CD14-positive monocyte (primary cell): ENCODE measurements at regions not wholly inside any gene's neighbourhood (a gene's known extent, or its start where the extent isn't known, plus 50 kb on each side); places are given as distances from the start of the nearest gene placed in this dataset.

ENCODE experiments used
- DNase-seq, 3 donors: peaks; one replicate each; pipeline ENCODE4 v3.0.0-alpha.2; 2011 to 2022
- H2AFZ ChIP-seq: 2 replicates; pipeline ENCODE4 v1.6.0; 2012; ENCODE audit warnings: mild to moderate bottlenecking, low read depth, low read length, inconsistent platforms; ENCODE audit not compliant: insufficient read depth, poor library complexity, severe bottlenecking
- H3K27ac ChIP-seq, 2 donors: 1 replicate in 1 of 2; 2 replicates in 1 of 2; pipeline ENCODE4 v1.5.1; 2012 to 2013; ENCODE audit warnings: low read length in 2 of 2, control low read depth in 1 of 2, inconsistent platforms in 1 of 2, low read depth in 1 of 2, mild to moderate bottlenecking in 1 of 2
- H3K27me3 ChIP-seq, 2 donors: one replicate each; pipeline versions ENCODE4 v1.6.0 to v1.6.1; 2011 to 2013; ENCODE audit warnings: low read length in 2 of 2; ENCODE audit not compliant: control insufficient read depth in 2 of 2, insufficient read depth in 2 of 2
- H3K36me3 ChIP-seq, 2 donors: replicated peaks in 1 of 2; 1 replicate in 1 of 2; 2 replicates in 1 of 2; pipeline versions ENCODE4 v1.5.1 to v1.6.1; 2012 to 2013; ENCODE audit warnings: low read length in 2 of 2, control low read depth in 1 of 2, inconsistent platforms in 1 of 2, mild to moderate bottlenecking in 1 of 2; ENCODE audit not compliant: insufficient read depth in 2 of 2, control insufficient read depth in 1 of 2
- H3K4me1 ChIP-seq, 2 donors: 1 replicate in 1 of 2; 2 replicates in 1 of 2; pipeline versions ENCODE4 v1.5.1 to v1.6.1; 2012 to 2013; ENCODE audit warnings: low read length in 2 of 2, control low read depth in 1 of 2, inconsistent platforms in 1 of 2, mild to moderate bottlenecking in 1 of 2, moderate library complexity in 1 of 2; ENCODE audit not compliant: insufficient read depth in 2 of 2, control insufficient read depth in 1 of 2
- H3K4me2 ChIP-seq: replicated peaks from 2 replicates; pipeline ENCODE3; 2012; ENCODE audit warnings: low read length, moderate library complexity, mild to moderate bottlenecking; ENCODE audit not compliant: poor library complexity, severe bottlenecking; ENCODE audit errors: extremely low read depth
- H3K4me3 ChIP-seq, 3 experiments: fragments of 200-600 bp in 1 of 3; sonication (generic) in 1 of 3; replicated peaks in 1 of 3; 1 replicate in 2 of 3; 2 replicates in 1 of 3; pipeline ENCODE4 v1.5.1; 2011 to 2013; ENCODE audit warnings: low read length in 3 of 3, mild to moderate bottlenecking in 3 of 3, control low read depth in 2 of 3, low read depth in 2 of 3, inconsistent platforms in 1 of 3, moderate library complexity in 1 of 3
- H3K79me2 ChIP-seq: 2 replicates; pipeline ENCODE4 v1.6.0; 2012; ENCODE audit warnings: mild to moderate bottlenecking, control low read depth, inconsistent platforms, low read length, moderate library complexity; ENCODE audit not compliant: insufficient read depth
- H3K9ac ChIP-seq: 2 replicates; pipeline ENCODE4 v1.6.0; 2017; ENCODE audit warnings: low read length, mild to moderate bottlenecking; ENCODE audit not compliant: insufficient read depth, poor library complexity, severe bottlenecking
- H3K9me3 ChIP-seq, 2 donors: replicated peaks in 1 of 2; 1 replicate in 1 of 2; 2 replicates in 1 of 2; pipeline versions ENCODE4 v1.5.1 to v1.6.1; 2012 to 2013; ENCODE audit warnings: low read length in 2 of 2, control low read depth in 1 of 2; ENCODE audit not compliant: control insufficient read depth in 1 of 2, insufficient read depth in 1 of 2
- H4K20me1 ChIP-seq: 2 replicates; pipeline ENCODE4 v1.6.0; 2012; ENCODE audit warnings: mild to moderate bottlenecking, low read length, control low read depth, moderate library complexity; ENCODE audit not compliant: insufficient read depth
- H3K27ac Mint-ChIP-seq, 7 donors: one replicate each; pipeline ENCODE4 v1.8.0; 2020; ENCODE audit warnings: mild to moderate bottlenecking in 7 of 7, mixed read lengths in 7 of 7, moderate library complexity in 6 of 7, inconsistent platforms in 2 of 7
- H3K27me3 Mint-ChIP-seq, 3 donors: one replicate each; pipeline ENCODE4 v1.8.0; 2021 to 2022; ENCODE audit warnings: low read depth in 3 of 3, mild to moderate bottlenecking in 3 of 3, mixed read lengths in 3 of 3, moderate library complexity in 3 of 3, inconsistent platforms in 1 of 3
- H3K36me3 Mint-ChIP-seq, 2 donors: one replicate each; pipeline ENCODE4 v1.8.0; 2020; ENCODE audit warnings: mixed read lengths in 2 of 2, inconsistent platforms in 1 of 2, mild to moderate bottlenecking in 1 of 2
- H3K4me1 Mint-ChIP-seq: one replicate; pipeline ENCODE4 v1.8.0; 2020; ENCODE audit warnings: mild to moderate bottlenecking, mixed read lengths
- H3K4me3 Mint-ChIP-seq, 2 donors: one replicate each; pipeline ENCODE4 v1.8.0; 2020; ENCODE audit warnings: mild to moderate bottlenecking in 2 of 2, mixed read lengths in 2 of 2, moderate library complexity in 1 of 2
- H3K9me3 Mint-ChIP-seq, 7 donors: one replicate each; pipeline ENCODE4 v1.8.0; 2020 to 2022; ENCODE audit warnings: mixed read lengths in 7 of 7, mild to moderate bottlenecking in 6 of 7, moderate library complexity in 6 of 7, inconsistent platforms in 2 of 7
- WGBS: methylation state at CpG from one replicate; pipeline ENCODE4 v1.1.5; 2013; ENCODE audit warnings: missing lambda C conversion rate; ENCODE audit not compliant: insufficient coverage; 5-methylcytosine and 5-hydroxymethylcytosine counted together
- intact Hi-C, 2 donors: fragments of 100-400 bp; cut with micrococcal nuclease; formaldehyde crosslinking; loops; one replicate each; pipeline versions ENCODE4 v1.15.0 to v1.15.1; 2023
- TF ChIP-seq, protein P1 (sequence below): fragments of 200-600 bp; IDR thresholded peaks from one replicate; pipeline ENCODE4 v1.8.0; 2022; ENCODE audit warnings: antibody characterized with exemption, mild to moderate bottlenecking

DNA sequence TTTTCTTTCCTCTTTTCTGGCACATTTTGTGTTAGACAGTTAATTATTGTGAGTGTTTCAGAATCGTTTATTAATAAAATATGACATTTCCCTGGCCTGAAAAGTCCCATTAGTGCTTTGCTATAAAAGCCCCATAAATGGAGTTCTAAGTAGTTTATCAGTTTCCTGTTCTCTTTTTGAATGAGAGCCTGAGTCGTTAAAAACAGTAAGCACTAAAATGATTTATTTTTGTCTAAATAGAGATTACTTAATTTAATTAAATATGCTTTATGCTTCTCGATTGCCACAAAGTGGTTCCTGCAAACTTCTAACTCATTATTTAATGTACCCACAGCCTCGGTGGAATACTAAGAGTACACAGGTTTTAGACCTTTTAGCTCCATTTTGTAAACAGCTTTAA is 577.9 kb downstream of the C6orf118 start:
- Histone ChIP-seq H3K9ac (no peak overlapping the region), H3K9me3 (peaks cover 17 to 29% of the 10 kb centered on the region in 2 donors), H3K27me3 (no peaks in the 10 kb centered on the region), H2AFZ (no peak overlapping the region), H3K4me2 (no peak overlapping the region), H3K27ac (no peak overlapping the region), H4K20me1 (no peaks in the 10 kb centered on the region), H3K4me1 (no peaks in the 10 kb centered on the region), H3K4me3 (no peak overlapping the region), H3K36me3 (no peaks in the 10 kb centered on the region), H3K79me2 (no peaks in the 10 kb centered on the region)
- Mint-ChIP-seq H3K4me1 (no peaks in the 10 kb centered on the region), H3K4me3 (no peak overlapping the region), H3K27ac (no peak overlapping the region), H3K36me3 (no peaks in the 10 kb centered on the region), H3K27me3 (no peaks in the 10 kb centered on the region), H3K9me3 (peaks cover 7 to 28% (median 13%) of the 10 kb centered on the region in 7 donors)
- TF ChIP-seq, protein P1, sequence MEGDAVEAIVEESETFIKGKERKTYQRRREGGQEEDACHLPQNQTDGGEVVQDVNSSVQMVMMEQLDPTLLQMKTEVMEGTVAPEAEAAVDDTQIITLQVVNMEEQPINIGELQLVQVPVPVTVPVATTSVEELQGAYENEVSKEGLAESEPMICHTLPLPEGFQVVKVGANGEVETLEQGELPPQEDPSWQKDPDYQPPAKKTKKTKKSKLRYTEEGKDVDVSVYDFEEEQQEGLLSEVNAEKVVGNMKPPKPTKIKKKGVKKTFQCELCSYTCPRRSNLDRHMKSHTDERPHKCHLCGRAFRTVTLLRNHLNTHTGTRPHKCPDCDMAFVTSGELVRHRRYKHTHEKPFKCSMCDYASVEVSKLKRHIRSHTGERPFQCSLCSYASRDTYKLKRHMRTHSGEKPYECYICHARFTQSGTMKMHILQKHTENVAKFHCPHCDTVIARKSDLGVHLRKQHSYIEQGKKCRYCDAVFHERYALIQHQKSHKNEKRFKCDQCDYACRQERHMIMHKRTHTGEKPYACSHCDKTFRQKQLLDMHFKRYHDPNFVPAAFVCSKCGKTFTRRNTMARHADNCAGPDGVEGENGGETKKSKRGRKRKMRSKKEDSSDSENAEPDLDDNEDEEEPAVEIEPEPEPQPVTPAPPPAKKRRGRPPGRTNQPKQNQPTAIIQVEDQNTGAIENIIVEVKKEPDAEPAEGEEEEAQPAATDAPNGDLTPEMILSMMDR = no peak
- 78% methylated on average over 2 of the region's 4 CpGs for WGBS
- DNase-seq = no peak
- intact Hi-C loops = no loop called here

DNA sequence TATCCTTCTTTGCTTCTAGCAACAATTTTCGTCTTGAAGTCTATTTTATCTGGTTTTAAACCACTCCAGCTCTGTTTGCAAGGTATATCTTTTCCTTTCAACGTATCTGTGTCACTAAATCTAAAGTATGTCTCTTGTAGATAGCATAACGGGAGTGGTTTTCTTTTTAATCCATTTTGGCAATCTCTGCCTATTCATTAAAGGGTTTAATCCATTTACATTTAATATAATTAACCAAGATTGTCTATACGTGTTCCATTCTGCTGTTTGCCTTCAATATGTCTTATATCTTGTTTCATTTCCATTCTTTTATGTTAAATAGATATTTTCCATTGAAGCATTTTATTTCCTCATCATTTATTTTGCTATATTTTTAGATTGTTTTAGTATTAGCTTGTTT is 587.9 kb downstream of the C6orf118 start:
- H3K36me3 ChIP-seq = no peaks in the 10 kb centered on the region
- H3K27me3 ChIP-seq = no peaks in the 10 kb centered on the region
- Mint-ChIP-seq H3K4me1 (no peaks in the 10 kb centered on the region), H3K36me3 (no peaks in the 10 kb centered on the region), H3K9me3 (peaks cover 0 to 12% (median 6%) of the 10 kb centered on the region in 7 donors), H3K27ac (no peak overlapping the region), H3K4me3 (no peak overlapping the region), H3K27me3 (no peaks in the 10 kb centered on the region)
- H3K79me2 ChIP-seq = no peaks in the 10 kb centered on the region
- no CpG with 5 or more reads among the region's 4 CpGs for WGBS
- peaks cover 0 to 5% of the 10 kb centered on the region in 2 donors for H3K9me3 ChIP-seq
- H3K9ac ChIP-seq = no peak overlapping the region
- intact Hi-C loops = no loop called here
- H3K4me3 ChIP-seq = no peak overlapping the region
- TF ChIP-seq, protein P1 = no peak
- H3K4me1 ChIP-seq = no peaks in the 10 kb centered on the region
- no peaks in the 10 kb centered on the region for H4K20me1 ChIP-seq
- H3K4me2 ChIP-seq = no peak overlapping the region
- no peak for DNase-seq
- H3K27ac ChIP-seq = no peak overlapping the region
- no peak overlapping the region for H2AFZ ChIP-seq
